GM13976 (cell line): ENCODE measurements at regions not wholly inside any gene's neighbourhood (a gene's known extent, or its start where the extent isn't known, plus 50 kb on each side); places are given as distances from the start of the nearest gene placed in this dataset.

Experiments used
- DNase-seq: peaks from one replicate; pipeline ENCODE4 v3.0.0; 2012; ENCODE audit warnings: low spot score
- CTCF ChIP-seq: IDR thresholded peaks from 2 replicates; pipeline ENCODE4 v1.5.1; 2012; ENCODE audit warnings: borderline replicate concordance, mild to moderate bottlenecking; ENCODE audit not compliant: insufficient read depth; ENCODE audit errors: extremely low read depth, missing control alignments, control extremely low read depth
- in situ Hi-C: fragments of 300-500 bp; cut with MboI; formaldehyde crosslinking; loops from one replicate; pipeline ENCODE4 v1.12.0; 2022; ENCODE audit warnings: low sequenced_read_pairs, mixed read lengths, inconsistent platforms; ENCODE audit not compliant: unreplicated experiment

- in situ Hi-C loops, result no loop called here
- DNase-seq, result no peak
Measured at GRCh38 chr12:75589801-75590200, 78.4 kb upstream of the KRR1 start.

GRCh38 chr12:75587340-75588106 lies 76.1 kb upstream of the KRR1 start:
- no peak for TF ChIP-seq CTCF
- DNase-seq, result no peak
- in situ Hi-C loops, result no loop called here

More at GRCh38 chr12:75589801-75590200, 78.4 kb upstream of the KRR1 start:
- TF ChIP-seq CTCF, result no peak

GRCh38 chr12:75585330-75585729 lies 73.9 kb upstream of the KRR1 start:
- in situ Hi-C loops, result no loop called here
- no peak for DNase-seq
- no peak for TF ChIP-seq CTCF

DNA sequence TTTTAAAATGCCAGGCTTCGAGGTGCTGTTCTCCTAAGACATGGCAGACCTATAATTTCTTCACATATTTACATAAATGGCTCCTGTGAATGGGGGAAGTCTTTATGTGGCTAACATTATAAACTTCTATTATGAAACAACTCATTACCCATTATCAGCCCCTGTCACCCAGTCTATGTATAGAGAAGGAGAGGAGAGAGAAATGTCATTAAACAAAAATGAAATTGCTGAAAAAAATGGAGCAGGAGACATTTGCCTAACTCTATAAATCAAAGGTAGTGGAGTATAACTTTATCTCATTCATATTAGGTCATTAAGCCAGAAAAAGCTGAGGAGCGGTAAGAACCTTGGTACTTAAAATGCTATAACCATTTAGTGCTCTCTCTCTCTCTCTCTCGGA lies 71.9 kb upstream of the KRR1 start:
- in situ Hi-C loops, result no loop called here
- DNase-seq, result no peak
- TF ChIP-seq CTCF, result no peak

- no peak for TF ChIP-seq CTCF
- DNase-seq, result no peak
- in situ Hi-C loops, result no loop called here
Measured at GRCh38 chr12:75581515-75581914, 70.1 kb upstream of the KRR1 start.

DNA sequence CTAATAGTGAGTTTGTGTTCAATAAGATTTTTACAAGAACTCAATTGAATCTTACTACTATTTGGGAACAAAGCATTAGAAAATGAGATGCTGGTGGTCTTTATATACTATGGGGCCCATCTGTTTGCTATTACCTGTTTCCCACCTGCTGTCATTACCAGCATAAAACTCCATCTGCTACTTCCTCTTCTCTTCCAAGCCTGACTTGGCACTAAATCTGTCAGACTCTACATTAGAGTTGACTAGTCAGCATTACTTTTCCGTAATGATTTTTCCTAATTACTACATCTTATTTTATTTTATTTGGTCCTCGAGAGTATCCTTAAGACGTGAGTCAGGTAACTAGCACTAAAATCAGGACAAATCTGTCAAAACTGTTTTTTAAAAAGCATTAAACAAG lies 68.1 kb upstream of the KRR1 start:
- DNase-seq, result no peak
- in situ Hi-C loops, result no loop called here
- TF ChIP-seq CTCF, result no peak
